Choroid plexus epithelial cell (primary cell): ENCODE measurements at regions not wholly inside any gene's neighbourhood (a gene's known extent, or its start where the extent isn't known, plus 50 kb on each side); places are given as distances from the start of the nearest gene placed in this dataset.

Experiments used
- DNase-seq: peaks from one replicate; pipeline ENCODE4 v3.0.0-alpha.2; 2010; ENCODE audit warnings: low read depth
- H3K4me3 ChIP-seq: 2 replicates; pipeline ENCODE4 v1.5.1; 2011; ENCODE audit warnings: low read depth, mild to moderate bottlenecking, control low read depth, low read length, moderate library complexity
- CTCF ChIP-seq: conservative IDR thresholded peaks from 2 replicates; pipeline ENCODE4 v1.5.1; 2011; ENCODE audit warnings: low read depth, mild to moderate bottlenecking, control low read depth, inconsistent platforms, low read length, moderate library complexity

GRCh38 chr5:158464383-158464782 is 605.4 kb upstream of the CLINT1 start:
- no peak for TF ChIP-seq CTCF
- DNase-seq = peak; percentile 16
- no peak overlapping the region for H3K4me3 ChIP-seq

- no peak for TF ChIP-seq CTCF
- H3K4me3 ChIP-seq = no peak overlapping the region
- peak; percentile 91 for DNase-seq
These were observed 605.0 kb upstream of the CLINT1 start for GRCh38 chr5:158463938-158464337.

GRCh38 chr5:158463188-158463587 is 604.2 kb upstream of the CLINT1 start:
- H3K4me3 ChIP-seq = no peak overlapping the region
- DNase-seq = no peak
- TF ChIP-seq CTCF = no peak

GRCh38 chr5:158462349-158463114 is 603.6 kb upstream of the CLINT1 start:
- no peak for TF ChIP-seq CTCF
- H3K4me3 ChIP-seq = no peak overlapping the region
- DNase-seq = no peak

GRCh38 chr5:158461240-158461854 is 602.4 kb upstream of the CLINT1 start:
- DNase-seq = no peak
- no peak for TF ChIP-seq CTCF

GRCh38 chr5:158458086-158458485 is 599.1 kb upstream of the CLINT1 start:
- no peak overlapping the region for H3K4me3 ChIP-seq
- TF ChIP-seq CTCF = no peak
- DNase-seq = no peak

More at GRCh38 chr5:158461240-158461854, 602.4 kb upstream of the CLINT1 start:
- no peak overlapping the region for H3K4me3 ChIP-seq

GRCh38 chr5:158456756-158457155 is 597.8 kb upstream of the CLINT1 start:
- DNase-seq = peak; percentile 93
- no peak overlapping the region for H3K4me3 ChIP-seq

More at GRCh38 chr5:158456756-158457155, 597.8 kb upstream of the CLINT1 start:
- TF ChIP-seq CTCF = no peak
